ENCODE measurements at regions not wholly inside any gene's neighbourhood (a gene's known extent, or its start where the extent isn't known, plus 50 kb on each side); places are given as distances from the start of the nearest gene placed in this dataset.
"Not testable (repeated sequence)": the region's sequence is repeated elsewhere in the genome, so short reads cannot be mapped to it uniquely, and the experiment has no call there.

GRCh38 chr1:149219539-149219938 is 116.2 kb upstream of the NBPF9 start:
- not testable (repeated sequence) for H2AK5ac ChIP-seq (ENCODE audit: low read depth, low read length); H2BK12ac ChIP-seq (ENCODE audit: low read length); H3K36me3 ChIP-seq (replicated peaks in 1 of 2; ENCODE audit: control insufficient read depth in 2 of 2, insufficient read depth in 2 of 2, low read length in 2 of 2); H3K4me1 ChIP-seq (ENCODE audit: control insufficient read depth in 2 of 2, insufficient read depth in 1 of 2, low read depth in 1 of 2, low read length in 2 of 2); H3K27me3 ChIP-seq (ENCODE audit: control insufficient read depth in 3 of 3, insufficient read depth in 3 of 3, low read depth in 1 of 3, low read length in 3 of 3); H2BK120ac ChIP-seq (ENCODE audit: low read depth, low read length); H2BK5ac ChIP-seq (ENCODE audit: low read length); H2AFZ ChIP-seq (ENCODE audit: low read length); DNase-seq (ENCODE audit: low spot score); H3K18ac ChIP-seq (ENCODE audit: low read length); H3K4me3 ChIP-seq (ENCODE audit: low read length in 2 of 2); H3K79me1 ChIP-seq (ENCODE audit: low read depth, low read length); H3K23ac ChIP-seq (ENCODE audit: low read depth, low read length, poor library complexity); H3K9ac ChIP-seq (ENCODE audit: low read depth, low read length, poor library complexity); H3K14ac ChIP-seq (ENCODE audit: low read length); H3K27ac ChIP-seq (replicated peaks; ENCODE audit: low read length); H4K8ac ChIP-seq (ENCODE audit: low read depth, low read length); H3K9me3 ChIP-seq (replicated peaks in 1 of 2; ENCODE audit: control insufficient read depth in 2 of 2, insufficient read depth in 1 of 2, low read depth in 1 of 2, low read length in 2 of 2); H2BK15ac ChIP-seq (ENCODE audit: low read length); H3K4me2 ChIP-seq (ENCODE audit: insufficient read depth, low read length, poor library complexity, severe bottlenecking); H3K4ac ChIP-seq (ENCODE audit: low read length); H4K91ac ChIP-seq (ENCODE audit: low read depth, low read length, poor library complexity)
- WGBS, 2 donors (ENCODE audit: extremely low coverage in 2 of 2, insufficient read length in 2 of 2, insufficient replicate concordance in 1 of 2): no CpG with 5 or more reads among the region's 3 CpGs

GRCh38 chr1:149220463-149221074 is 117.2 kb upstream of the NBPF9 start:
- H2AK5ac ChIP-seq (ENCODE audit: low read depth, low read length); H3K27me3 ChIP-seq (ENCODE audit: control insufficient read depth in 3 of 3, insufficient read depth in 3 of 3, low read depth in 1 of 3, low read length in 3 of 3); H3K23ac ChIP-seq (ENCODE audit: low read depth, low read length, poor library complexity); H2BK12ac ChIP-seq (ENCODE audit: low read length); H3K27ac ChIP-seq (replicated peaks; ENCODE audit: low read length); H4K8ac ChIP-seq (ENCODE audit: low read depth, low read length); DNase-seq (ENCODE audit: low spot score); H2BK5ac ChIP-seq (ENCODE audit: low read length); H3K4me3 ChIP-seq (ENCODE audit: low read length in 2 of 2); H2BK15ac ChIP-seq (ENCODE audit: low read length); H3K79me1 ChIP-seq (ENCODE audit: low read depth, low read length); H3K18ac ChIP-seq (ENCODE audit: low read length); H2AFZ ChIP-seq (ENCODE audit: low read length); H3K14ac ChIP-seq (ENCODE audit: low read length); H2BK120ac ChIP-seq (ENCODE audit: low read depth, low read length); H3K36me3 ChIP-seq (replicated peaks in 1 of 2; ENCODE audit: control insufficient read depth in 2 of 2, insufficient read depth in 2 of 2, low read length in 2 of 2); H3K4me1 ChIP-seq (ENCODE audit: control insufficient read depth in 2 of 2, insufficient read depth in 1 of 2, low read depth in 1 of 2, low read length in 2 of 2); H3K9ac ChIP-seq (ENCODE audit: low read depth, low read length, poor library complexity); H3K9me3 ChIP-seq (replicated peaks in 1 of 2; ENCODE audit: control insufficient read depth in 2 of 2, insufficient read depth in 1 of 2, low read depth in 1 of 2, low read length in 2 of 2); H4K91ac ChIP-seq (ENCODE audit: low read depth, low read length, poor library complexity); H3K4ac ChIP-seq (ENCODE audit: low read length); H3K4me2 ChIP-seq (ENCODE audit: insufficient read depth, low read length, poor library complexity, severe bottlenecking): not testable (repeated sequence)
- no CpG with 5 or more reads among the region's 4 CpGs for WGBS, 2 donors (ENCODE audit: extremely low coverage in 2 of 2, insufficient read length in 2 of 2, insufficient replicate concordance in 1 of 2)

GRCh38 chr1:149227933-149228665 is 124.7 kb upstream of the NBPF9 start:
- H4K91ac ChIP-seq (ENCODE audit: low read depth, low read length, poor library complexity); H2BK12ac ChIP-seq (ENCODE audit: low read length); H3K4me3 ChIP-seq (ENCODE audit: low read length in 2 of 2); H3K9ac ChIP-seq (ENCODE audit: low read depth, low read length, poor library complexity); DNase-seq (ENCODE audit: low spot score); H2BK5ac ChIP-seq (ENCODE audit: low read length); H3K4ac ChIP-seq (ENCODE audit: low read length); H3K36me3 ChIP-seq (replicated peaks in 1 of 2; ENCODE audit: control insufficient read depth in 2 of 2, insufficient read depth in 2 of 2, low read length in 2 of 2); H3K27ac ChIP-seq (replicated peaks; ENCODE audit: low read length); H3K79me1 ChIP-seq (ENCODE audit: low read depth, low read length); H3K4me2 ChIP-seq (ENCODE audit: insufficient read depth, low read length, poor library complexity, severe bottlenecking); H3K18ac ChIP-seq (ENCODE audit: low read length); H2BK15ac ChIP-seq (ENCODE audit: low read length); H3K27me3 ChIP-seq (ENCODE audit: control insufficient read depth in 3 of 3, insufficient read depth in 3 of 3, low read depth in 1 of 3, low read length in 3 of 3); H2AK5ac ChIP-seq (ENCODE audit: low read depth, low read length); H3K9me3 ChIP-seq (replicated peaks in 1 of 2; ENCODE audit: control insufficient read depth in 2 of 2, insufficient read depth in 1 of 2, low read depth in 1 of 2, low read length in 2 of 2); H2AFZ ChIP-seq (ENCODE audit: low read length); H4K8ac ChIP-seq (ENCODE audit: low read depth, low read length); H2BK120ac ChIP-seq (ENCODE audit: low read depth, low read length); H3K4me1 ChIP-seq (ENCODE audit: control insufficient read depth in 2 of 2, insufficient read depth in 1 of 2, low read depth in 1 of 2, low read length in 2 of 2); H3K23ac ChIP-seq (ENCODE audit: low read depth, low read length, poor library complexity); H3K14ac ChIP-seq (ENCODE audit: low read length): not testable (repeated sequence)
- WGBS, 2 donors (ENCODE audit: extremely low coverage in 2 of 2, insufficient read length in 2 of 2, insufficient replicate concordance in 1 of 2): no CpG with 5 or more reads among the region's 7 CpGs

- not testable (repeated sequence) for H4K91ac ChIP-seq (ENCODE audit: low read depth, low read length, poor library complexity); H3K9ac ChIP-seq (ENCODE audit: low read depth, low read length, poor library complexity); H3K4me2 ChIP-seq (ENCODE audit: insufficient read depth, low read length, poor library complexity, severe bottlenecking); H3K36me3 ChIP-seq (replicated peaks in 1 of 2; ENCODE audit: control insufficient read depth in 2 of 2, insufficient read depth in 2 of 2, low read length in 2 of 2); H3K14ac ChIP-seq (ENCODE audit: low read length); H3K27me3 ChIP-seq (ENCODE audit: control insufficient read depth in 3 of 3, insufficient read depth in 3 of 3, low read depth in 1 of 3, low read length in 3 of 3); H4K8ac ChIP-seq (ENCODE audit: low read depth, low read length); DNase-seq (ENCODE audit: low spot score); H3K27ac ChIP-seq (replicated peaks; ENCODE audit: low read length); H3K9me3 ChIP-seq (replicated peaks in 1 of 2; ENCODE audit: control insufficient read depth in 2 of 2, insufficient read depth in 1 of 2, low read depth in 1 of 2, low read length in 2 of 2); H2BK5ac ChIP-seq (ENCODE audit: low read length); H2AK5ac ChIP-seq (ENCODE audit: low read depth, low read length); H3K4ac ChIP-seq (ENCODE audit: low read length); H2AFZ ChIP-seq (ENCODE audit: low read length); H3K4me3 ChIP-seq (ENCODE audit: low read length in 2 of 2); H3K4me1 ChIP-seq (ENCODE audit: control insufficient read depth in 2 of 2, insufficient read depth in 1 of 2, low read depth in 1 of 2, low read length in 2 of 2); H2BK120ac ChIP-seq (ENCODE audit: low read depth, low read length); H3K79me1 ChIP-seq (ENCODE audit: low read depth, low read length); H2BK12ac ChIP-seq (ENCODE audit: low read length); H2BK15ac ChIP-seq (ENCODE audit: low read length); H3K23ac ChIP-seq (ENCODE audit: low read depth, low read length, poor library complexity); H3K18ac ChIP-seq (ENCODE audit: low read length)
- no CpG with 5 or more reads among the region's 9 CpGs for WGBS, 2 donors (ENCODE audit: extremely low coverage in 2 of 2, insufficient read length in 2 of 2, insufficient replicate concordance in 1 of 2)
Measured at GRCh38 chr1:149228672-149229585, 125.6 kb upstream of the NBPF9 start.
